ENCODE measurements at regions not wholly inside any gene's neighbourhood (a gene's known extent, or its start where the extent isn't known, plus 50 kb on each side); places are given as distances from the start of the nearest gene placed in this dataset.
A peak's percentile ranks its signal among the peaks of the same experiment; 100 is the strongest.

GRCh38 chr2:163198972-163199371 is 360.4 kb upstream of the KCNH7 start:
- Histone ChIP-seq H3K79me2 (replicated peaks; ENCODE audit: insufficient read depth, low read length) (no peaks in the 10 kb centered on the region), H3F3A (ENCODE audit: insufficient read depth, low read length, poor library complexity, severe bottlenecking) (no peaks in the 10 kb centered on the region), H3K9ac (ENCODE audit: low read length) (no peak overlapping the region), H4K20me1 (ENCODE audit: insufficient read depth) (no peaks in the 10 kb centered on the region), H2AFZ (ENCODE audit: low read depth, low read length) (no peak overlapping the region), H3K9me2 (ENCODE audit: insufficient read depth, low read length) (no peaks in the 10 kb centered on the region), H3K27ac (ENCODE audit: low read length) (no peak overlapping the region), H3K4me3 (ENCODE audit: low read length) (no peak overlapping the region), H3K36me3 (ENCODE audit: insufficient read depth, low read length) (no peaks in the 10 kb centered on the region), H3K27me3 (ENCODE audit: insufficient read depth, low read depth, low read length) (no peaks in the 10 kb centered on the region), H3K4me2 (ENCODE audit: low read length) (no peak overlapping the region), H3K9me3 (ENCODE audit: low read length) (no peaks in the 10 kb centered on the region)
- no peak for TF ChIP-seq POLR2AphosphoS5 (IDR thresholded peaks at IDR 0.05)

GRCh38 chr2:163198007-163198406 is 359.4 kb upstream of the KCNH7 start:
- no peaks in the 10 kb centered on the region for H3K9me2 ChIP-seq (ENCODE audit: insufficient read depth, low read length)
- no peaks in the 10 kb centered on the region for H3K79me2 ChIP-seq (replicated peaks; ENCODE audit: insufficient read depth, low read length)
- no peaks in the 10 kb centered on the region for H4K20me1 ChIP-seq (ENCODE audit: insufficient read depth)
- TF ChIP-seq EP300 (conservative IDR thresholded peaks at IDR 0.05; ENCODE audit: poor library complexity, severe bottlenecking) (no peak), RAD21 (conservative IDR thresholded peaks at IDR 0.05) (no peak), MXI1 (conservative IDR thresholded peaks at IDR 0.05; ENCODE audit: poor library complexity, severe bottlenecking) (no peak), SMC3 (conservative IDR thresholded peaks at IDR 0.05; ENCODE audit: poor library complexity) (no peak), REST (IDR thresholded peaks at IDR 0.05; ENCODE audit: borderline replicate concordance) (no peak), EZH2 (IDR thresholded peaks at IDR 0.05; ENCODE audit: borderline replicate concordance, insufficient read depth, low read length, poor library complexity, severe bottlenecking) (no peak), TAF1 (IDR thresholded peaks at IDR 0.05; ENCODE audit: low read depth) (no peak), POLR2AphosphoS5 (IDR thresholded peaks at IDR 0.05) (no peak), CTCF (IDR thresholded peaks at IDR 0.05; ENCODE audit: poor library complexity, severe bottlenecking) (no peak)
- no peaks in the 10 kb centered on the region for H3F3A ChIP-seq (ENCODE audit: insufficient read depth, low read length, poor library complexity, severe bottlenecking)
- no peak overlapping the region for H3K4me2 ChIP-seq (ENCODE audit: low read length)
- no peak overlapping the region for H3K4me3 ChIP-seq (ENCODE audit: low read length)
- H3K9me3 ChIP-seq (ENCODE audit: low read length), result no peaks in the 10 kb centered on the region
- H2AFZ ChIP-seq (ENCODE audit: low read depth, low read length), result no peak overlapping the region
- no peaks in the 10 kb centered on the region for H3K36me3 ChIP-seq (ENCODE audit: insufficient read depth, low read length)
- H3K27me3 ChIP-seq (ENCODE audit: insufficient read depth, low read depth, low read length), result no peaks in the 10 kb centered on the region
- no peak overlapping the region for H3K9ac ChIP-seq (ENCODE audit: low read length)
- no peak overlapping the region for H3K27ac ChIP-seq (ENCODE audit: low read length)

GRCh38 chr2:163191372-163191771 is 352.8 kb upstream of the KCNH7 start:
- Histone ChIP-seq H3K9me2 (ENCODE audit: insufficient read depth, low read length) (no peaks in the 10 kb centered on the region), H4K20me1 (ENCODE audit: insufficient read depth) (no peaks in the 10 kb centered on the region), H2AFZ (ENCODE audit: low read depth, low read length) (no peak overlapping the region), H3K27ac (ENCODE audit: low read length) (no peak overlapping the region), H3K36me3 (ENCODE audit: insufficient read depth, low read length) (no peaks in the 10 kb centered on the region), H3F3A (ENCODE audit: insufficient read depth, low read length, poor library complexity, severe bottlenecking) (no peaks in the 10 kb centered on the region), H3K9ac (ENCODE audit: low read length) (no peak overlapping the region), H3K4me3 (ENCODE audit: low read length) (no peak overlapping the region), H3K79me2 (replicated peaks; ENCODE audit: insufficient read depth, low read length) (no peaks in the 10 kb centered on the region), H3K4me2 (ENCODE audit: low read length) (no peak overlapping the region), H3K9me3 (ENCODE audit: low read length) (no peaks in the 10 kb centered on the region), H3K27me3 (ENCODE audit: insufficient read depth, low read depth, low read length) (no peaks in the 10 kb centered on the region)
- TF ChIP-seq RAD21 (conservative IDR thresholded peaks at IDR 0.05), result peak; percentile 80
- TF ChIP-seq EP300 (conservative IDR thresholded peaks at IDR 0.05; ENCODE audit: poor library complexity, severe bottlenecking), result no peak
- peak; percentile 82 for TF ChIP-seq SMC3 (conservative IDR thresholded peaks at IDR 0.05; ENCODE audit: poor library complexity)
- peak; percentile 72 for TF ChIP-seq CTCF (IDR thresholded peaks at IDR 0.05; ENCODE audit: poor library complexity, severe bottlenecking)
